Thyroid gland (tissue), 4 donors: ENCODE measurements at regions not wholly inside any gene's neighbourhood (a gene's known extent, or its start where the extent isn't known, plus 50 kb on each side); places are given as distances from the start of the nearest gene placed in this dataset.

Experiments used
- POLR2A ChIP-seq, 2 donors: fragments of 450-650 bp; IDR thresholded peaks; one replicate each; pipeline ENCODE4 v1.6.1; 2017; ENCODE audit warnings: antibody characterized with exemption in 2 of 2, mild to moderate bottlenecking in 2 of 2, moderate library complexity in 1 of 2
- TF ChIP-seq, protein P1 (sequence below), 6 experiments: fragments of 200-600 bp in 3 of 6; fragments of 450-650 bp in 3 of 6; sonication (generic) in 3 of 6; IDR thresholded peaks; one replicate each; pipeline ENCODE4 v1.5.1; 2016 to 2019; ENCODE audit warnings: antibody characterized with exemption in 6 of 6, mild to moderate bottlenecking in 2 of 6, inconsistent platforms in 1 of 6, moderate library complexity in 1 of 6

DNA sequence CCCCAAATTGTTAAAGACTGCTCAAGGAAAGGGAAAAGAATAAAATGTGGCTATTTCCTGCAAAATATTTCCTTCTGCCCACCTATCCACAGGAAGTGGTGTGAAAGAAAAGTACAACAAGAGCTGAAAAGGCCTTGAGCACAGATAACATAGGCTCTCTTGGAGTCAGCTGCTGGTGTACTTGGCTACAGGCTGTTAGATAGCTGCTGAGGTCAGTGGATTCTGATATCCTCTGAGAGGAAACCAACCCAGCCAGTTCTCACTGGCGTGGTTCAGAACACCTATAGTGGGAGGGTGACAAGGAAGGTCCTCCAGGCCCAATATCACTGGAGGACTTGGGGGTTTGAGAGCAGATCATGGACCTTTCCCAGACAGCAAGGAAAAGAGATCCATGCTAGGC is 124.4 kb upstream of the GAP43 start:
- TF ChIP-seq, protein P1, sequence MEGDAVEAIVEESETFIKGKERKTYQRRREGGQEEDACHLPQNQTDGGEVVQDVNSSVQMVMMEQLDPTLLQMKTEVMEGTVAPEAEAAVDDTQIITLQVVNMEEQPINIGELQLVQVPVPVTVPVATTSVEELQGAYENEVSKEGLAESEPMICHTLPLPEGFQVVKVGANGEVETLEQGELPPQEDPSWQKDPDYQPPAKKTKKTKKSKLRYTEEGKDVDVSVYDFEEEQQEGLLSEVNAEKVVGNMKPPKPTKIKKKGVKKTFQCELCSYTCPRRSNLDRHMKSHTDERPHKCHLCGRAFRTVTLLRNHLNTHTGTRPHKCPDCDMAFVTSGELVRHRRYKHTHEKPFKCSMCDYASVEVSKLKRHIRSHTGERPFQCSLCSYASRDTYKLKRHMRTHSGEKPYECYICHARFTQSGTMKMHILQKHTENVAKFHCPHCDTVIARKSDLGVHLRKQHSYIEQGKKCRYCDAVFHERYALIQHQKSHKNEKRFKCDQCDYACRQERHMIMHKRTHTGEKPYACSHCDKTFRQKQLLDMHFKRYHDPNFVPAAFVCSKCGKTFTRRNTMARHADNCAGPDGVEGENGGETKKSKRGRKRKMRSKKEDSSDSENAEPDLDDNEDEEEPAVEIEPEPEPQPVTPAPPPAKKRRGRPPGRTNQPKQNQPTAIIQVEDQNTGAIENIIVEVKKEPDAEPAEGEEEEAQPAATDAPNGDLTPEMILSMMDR (IDR thresholded peaks at IDR 0.05) = no peak
- TF ChIP-seq POLR2A (IDR thresholded peaks at IDR 0.05) = no peak
